ENCODE measurements at regions not wholly inside any gene's neighbourhood (a gene's known extent, or its start where the extent isn't known, plus 50 kb on each side); places are given as distances from the start of the nearest gene placed in this dataset.

DNA sequence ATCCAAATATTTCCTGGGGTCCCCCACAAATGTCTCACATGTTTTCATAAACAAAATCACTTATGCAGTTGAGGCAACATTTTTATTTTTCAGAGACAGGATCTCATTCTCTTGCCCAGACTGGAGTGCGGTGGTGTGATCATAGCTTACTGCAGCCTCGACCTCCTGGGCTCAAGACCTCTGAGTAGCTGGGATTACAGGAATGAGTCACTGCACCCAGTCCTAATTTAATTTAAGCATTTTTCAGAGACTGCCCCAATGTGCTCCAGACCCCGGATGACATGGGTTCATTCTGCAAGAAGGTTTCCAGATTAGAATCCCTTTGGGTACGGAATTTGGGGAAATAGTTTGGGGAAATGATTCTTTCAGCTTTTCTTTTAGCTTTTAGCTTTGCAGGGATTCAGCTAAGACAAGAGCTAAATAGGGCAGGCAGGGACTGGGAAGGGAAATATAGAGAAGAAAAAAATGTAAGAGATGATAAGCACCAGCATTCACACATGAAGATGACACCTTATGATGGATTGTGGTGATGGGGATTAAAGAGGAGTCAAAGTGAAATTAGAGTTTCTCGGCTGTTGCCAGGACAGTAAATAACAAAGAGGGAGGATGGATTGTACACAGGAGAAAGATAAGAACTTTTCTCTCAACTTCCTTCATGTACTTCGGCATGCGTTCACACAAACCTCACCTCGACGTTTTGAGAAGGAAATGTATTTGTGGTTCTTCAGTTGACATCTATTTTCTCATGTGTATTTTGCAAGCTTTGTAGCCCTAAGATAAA lies 169.4 kb upstream of the TAB2 start:
- no peak for DNase-seq (ENCODE audit: extremely low read depth in 1 of 11, low read depth in 9 of 11, low spot score in 4 of 11)

DNA sequence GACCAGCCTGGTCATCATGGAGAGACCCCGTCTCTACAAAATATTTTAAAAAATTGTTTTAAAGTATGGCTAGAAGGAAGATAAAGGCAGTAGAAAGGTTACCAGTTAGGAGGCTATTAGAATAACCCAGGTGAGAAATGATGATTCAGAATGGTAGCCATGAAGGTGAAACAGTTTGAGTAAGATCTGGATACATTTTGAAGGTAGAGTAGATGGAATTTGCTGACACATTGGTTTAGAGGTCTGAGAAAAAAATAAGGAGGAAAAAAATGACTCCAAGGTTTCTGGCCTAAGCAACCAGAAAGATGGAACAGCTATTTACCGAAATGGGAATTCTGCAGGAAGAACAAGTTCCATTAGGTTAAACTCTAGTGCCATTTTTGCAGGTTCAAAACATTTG lies 167.9 kb upstream of the TAB2 start:
- DNase-seq (ENCODE audit: extremely low read depth in 1 of 11, low read depth in 9 of 11, low spot score in 4 of 11) = no peak

DNA sequence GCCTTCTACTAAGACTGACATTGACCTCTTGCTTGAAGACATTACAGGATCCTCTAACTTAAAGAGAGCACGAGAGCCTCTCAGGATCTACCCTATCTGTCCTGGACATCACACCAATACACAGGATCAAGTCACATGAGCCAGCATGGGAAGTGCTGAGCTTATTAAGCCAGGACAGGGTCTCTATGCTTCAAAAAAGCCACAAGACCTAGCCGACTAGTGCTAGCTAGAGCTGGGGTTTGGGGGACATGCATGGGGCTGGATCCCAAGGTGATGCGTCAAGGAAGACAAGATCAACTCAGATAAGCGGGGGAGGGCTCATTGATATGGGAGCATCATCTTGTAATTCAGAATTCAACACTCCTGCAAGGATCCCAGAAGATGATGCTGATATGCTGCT lies 167.2 kb upstream of the TAB2 start:
- DNase-seq (ENCODE audit: extremely low read depth in 1 of 11, low read depth in 9 of 11, low spot score in 4 of 11) = no peak

DNA sequence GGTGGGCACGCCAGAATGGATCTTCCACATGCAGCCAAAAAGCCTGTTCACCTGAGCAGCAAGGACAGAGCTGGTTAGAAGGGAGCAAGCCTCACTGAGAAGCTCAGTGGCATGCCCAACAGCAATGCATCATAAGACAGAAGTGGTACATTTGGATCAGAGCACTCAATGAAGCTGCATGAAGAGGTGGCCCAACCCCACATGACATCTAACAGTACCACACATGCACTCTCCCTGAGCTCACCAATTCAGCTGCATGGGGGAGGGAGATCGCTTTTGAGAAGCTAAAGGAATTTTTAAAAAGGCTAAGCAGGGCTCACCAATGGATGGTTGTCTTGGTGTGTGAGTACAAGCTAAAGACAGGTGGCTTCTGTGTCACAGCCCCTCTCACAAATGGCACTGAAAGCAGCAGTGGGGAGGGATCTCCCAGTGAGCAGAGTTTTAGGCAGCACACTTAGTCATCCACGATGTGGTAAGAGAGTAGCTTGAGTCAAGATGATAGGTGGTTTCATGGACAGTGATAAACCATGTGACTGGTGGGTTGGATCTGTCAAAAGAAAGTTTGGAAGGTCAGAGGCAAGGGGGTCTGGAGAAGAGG lies 166.6 kb upstream of the TAB2 start:
- DNase-seq (ENCODE audit: extremely low read depth in 1 of 11, low read depth in 9 of 11, low spot score in 4 of 11) = no peak

DNA sequence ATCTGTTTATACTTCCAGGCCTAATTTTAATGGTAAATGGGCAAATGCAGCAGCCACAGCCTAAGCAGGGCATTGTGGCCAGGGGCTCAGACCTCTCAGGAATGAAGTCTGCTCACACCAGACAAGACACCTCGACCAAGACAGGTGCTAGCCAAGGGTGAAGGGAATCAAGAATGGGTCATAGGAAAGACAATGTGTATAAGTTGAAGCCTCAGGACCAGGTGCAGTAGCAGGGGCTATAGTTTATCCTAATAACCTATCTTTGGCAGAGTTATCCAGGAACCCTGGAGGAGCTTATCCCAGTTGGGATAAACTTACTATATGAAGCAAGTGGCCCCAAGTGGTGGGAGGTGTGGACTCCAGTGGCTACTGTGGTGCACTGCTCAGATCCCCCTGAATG lies 165.0 kb upstream of the TAB2 start:
- DNase-seq (ENCODE audit: extremely low read depth in 1 of 11, low read depth in 9 of 11, low spot score in 4 of 11) = no peak

DNA sequence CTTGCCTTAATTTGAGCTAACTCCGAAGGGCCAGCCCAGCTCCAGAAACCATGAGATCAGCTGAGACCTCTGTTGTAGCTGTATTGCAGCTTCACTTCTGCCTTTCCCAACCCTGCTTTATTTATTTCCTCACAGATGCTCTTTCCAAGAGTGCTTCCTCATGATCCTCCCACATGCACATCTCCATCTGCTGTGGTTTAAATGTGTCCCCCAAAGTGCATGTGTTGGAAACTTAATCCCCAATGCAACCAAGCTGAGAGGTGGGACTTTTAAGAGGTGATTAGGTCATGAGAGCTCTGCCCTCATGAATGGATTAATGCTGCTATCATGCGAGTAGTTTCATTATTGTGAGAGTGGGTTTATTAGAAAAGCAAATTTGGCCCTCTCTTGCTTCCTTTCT lies 164.4 kb upstream of the TAB2 start:
- DNase-seq (ENCODE audit: extremely low read depth in 1 of 11, low read depth in 9 of 11, low spot score in 4 of 11) = no peak

DNA sequence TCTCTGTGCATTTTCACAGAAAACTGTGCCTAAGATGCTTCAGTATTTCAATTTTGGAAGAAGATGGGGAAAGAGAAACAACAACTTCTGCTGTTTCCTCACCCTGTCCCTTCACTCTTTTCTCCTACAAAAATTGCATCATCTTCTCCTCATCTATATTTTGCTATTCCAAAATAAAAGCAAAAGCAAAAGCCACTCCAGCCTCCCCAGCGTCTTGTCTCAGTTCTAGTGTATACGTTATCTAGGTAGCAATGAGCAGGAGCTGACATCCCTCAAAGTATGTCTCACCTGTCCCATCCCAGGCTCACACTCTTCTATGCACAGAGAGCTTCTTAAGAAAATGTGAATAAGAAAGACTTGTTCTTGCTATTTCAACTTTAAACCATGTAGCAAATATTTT lies 163.8 kb upstream of the TAB2 start:
- DNase-seq (ENCODE audit: extremely low read depth in 1 of 11, low read depth in 9 of 11, low spot score in 4 of 11) = no peak

DNA sequence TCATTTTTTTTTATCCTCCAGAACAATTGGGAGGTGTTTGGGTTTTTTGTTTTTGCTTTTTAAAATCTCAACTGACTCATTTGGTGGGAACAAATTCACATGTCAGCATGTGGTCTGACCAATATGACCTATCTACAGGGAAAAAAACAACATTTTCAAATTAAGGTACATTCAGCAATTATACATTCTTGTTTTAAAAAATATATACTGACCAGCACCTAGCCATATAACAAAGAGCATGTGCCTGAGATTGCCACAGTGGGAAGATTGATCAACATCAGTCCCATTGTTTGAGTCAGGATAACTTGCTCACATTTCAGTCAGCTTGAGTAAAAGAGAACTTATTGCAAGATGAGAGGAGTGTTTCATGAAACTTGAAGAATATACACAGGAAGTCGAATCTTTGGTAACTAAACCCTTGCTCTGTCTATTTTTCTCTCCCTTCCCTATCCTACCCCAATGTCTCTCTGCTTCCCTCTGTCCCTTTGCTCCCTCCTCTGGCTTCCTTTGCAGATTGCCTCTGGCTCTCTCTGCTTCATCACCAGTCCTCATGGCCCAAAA lies 163.2 kb upstream of the TAB2 start:
- no peak for DNase-seq (ENCODE audit: extremely low read depth in 1 of 11, low read depth in 9 of 11, low spot score in 4 of 11)

DNA sequence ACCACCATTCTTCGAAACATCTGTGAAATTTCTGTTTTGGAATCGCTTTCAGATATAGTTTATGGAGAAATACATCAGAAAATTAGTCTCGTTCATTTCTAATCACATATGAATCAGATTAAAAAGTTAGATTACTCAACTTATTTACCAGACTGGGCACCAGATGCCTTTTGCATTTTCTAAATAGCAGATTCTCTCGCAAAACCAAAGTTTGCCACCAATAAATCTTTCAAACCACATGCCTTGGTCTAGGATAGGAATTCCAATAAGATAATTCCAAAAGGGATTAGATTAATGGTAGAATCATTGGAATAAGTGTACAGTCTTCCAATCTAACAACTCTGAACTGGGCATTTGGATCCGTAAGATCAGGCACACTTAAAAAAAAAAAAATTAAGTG lies 160.4 kb upstream of the TAB2 start:
- DNase-seq (ENCODE audit: extremely low read depth in 1 of 11, low read depth in 9 of 11, low spot score in 4 of 11) = no peak

DNA sequence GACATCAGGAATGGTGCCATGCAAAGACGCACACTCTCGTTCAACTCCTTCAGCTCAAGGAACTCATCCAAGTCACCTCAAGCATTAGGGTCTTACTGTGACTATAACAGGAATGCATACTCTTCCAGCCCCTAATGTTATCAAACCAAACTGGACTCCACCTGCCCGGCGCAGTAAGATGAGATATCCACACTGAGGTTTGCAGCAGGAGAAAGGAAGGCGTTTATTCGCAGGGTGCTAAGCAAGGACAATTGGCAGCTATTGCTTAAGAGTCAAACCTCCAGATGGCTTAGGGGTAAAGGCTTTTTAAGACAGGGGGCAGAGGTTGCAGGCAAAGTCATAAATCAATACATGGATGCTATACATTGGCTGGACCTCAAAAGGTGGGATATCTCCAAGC lies 159.4 kb upstream of the TAB2 start:
- DNase-seq (ENCODE audit: extremely low read depth in 1 of 11, low read depth in 9 of 11, low spot score in 4 of 11) = no peak

DNA sequence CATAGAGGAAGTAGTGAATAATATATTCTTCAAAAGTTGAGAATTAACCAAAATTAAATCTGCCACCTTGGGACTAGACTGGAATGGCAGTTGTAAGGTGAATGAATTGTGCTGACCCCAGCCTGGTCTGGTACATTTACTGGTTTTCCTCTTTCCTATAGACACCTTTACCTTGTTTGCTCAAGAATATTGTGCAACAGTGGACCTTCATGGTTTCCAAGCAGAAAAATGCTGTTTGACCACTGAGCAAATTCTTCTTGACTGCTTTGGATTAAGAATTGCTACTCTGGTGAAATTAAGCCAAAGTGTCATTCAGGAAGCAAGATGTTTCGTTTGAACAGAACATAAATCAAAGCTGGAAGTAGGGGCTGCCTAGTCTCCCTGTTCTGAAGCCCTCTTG lies 156.6 kb upstream of the TAB2 start:
- DNase-seq (ENCODE audit: extremely low read depth in 1 of 11, low read depth in 9 of 11, low spot score in 4 of 11) = no peak

DNA sequence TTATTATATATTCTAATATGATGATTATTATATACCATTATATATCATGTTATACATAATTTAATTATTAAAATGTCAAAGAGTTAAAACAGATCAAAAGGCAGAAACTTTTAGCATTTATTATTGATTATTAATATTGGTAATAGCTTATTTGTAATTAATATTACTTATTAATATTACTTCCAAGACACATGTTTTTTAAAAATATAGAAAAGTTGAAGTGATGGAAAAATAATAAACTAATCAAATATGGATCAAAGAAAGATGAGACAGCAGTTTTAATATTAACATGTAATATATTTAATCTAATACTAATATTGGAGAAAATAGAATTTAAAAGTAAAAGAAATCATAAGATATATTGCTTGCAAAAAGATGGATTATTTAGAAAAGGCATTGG lies 154.6 kb upstream of the TAB2 start:
- DNase-seq (ENCODE audit: extremely low read depth in 1 of 11, low read depth in 9 of 11, low spot score in 4 of 11) = no peak

DNA sequence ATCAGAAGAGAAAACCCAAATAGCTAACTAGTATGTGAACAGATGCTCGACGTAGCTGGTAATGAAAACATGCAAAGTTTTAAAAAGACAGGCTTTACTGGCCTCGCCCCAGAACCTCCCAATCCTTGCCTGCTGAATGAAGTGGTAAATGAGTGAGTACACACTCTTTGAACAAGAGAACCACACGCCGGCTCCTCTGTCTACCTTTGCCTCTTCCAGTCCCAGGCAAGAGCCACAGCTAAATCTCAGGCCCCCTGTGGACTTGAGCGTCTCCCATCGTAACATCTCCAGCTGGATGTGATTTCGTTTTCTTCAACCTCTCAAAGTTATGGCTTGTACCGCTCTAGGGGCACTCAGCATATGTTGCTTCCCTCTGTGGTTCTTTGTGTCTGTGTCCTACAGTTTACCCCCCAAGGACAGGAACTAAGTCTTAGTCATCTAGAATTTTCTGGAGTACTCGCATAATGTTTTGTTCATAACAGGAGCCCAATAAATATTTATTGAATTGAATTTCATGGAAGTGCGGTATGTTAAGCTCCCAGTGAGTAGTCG lies 153.2 kb upstream of the TAB2 start:
- no peak for DNase-seq (ENCODE audit: extremely low read depth in 1 of 11, low read depth in 9 of 11, low spot score in 4 of 11)

DNA sequence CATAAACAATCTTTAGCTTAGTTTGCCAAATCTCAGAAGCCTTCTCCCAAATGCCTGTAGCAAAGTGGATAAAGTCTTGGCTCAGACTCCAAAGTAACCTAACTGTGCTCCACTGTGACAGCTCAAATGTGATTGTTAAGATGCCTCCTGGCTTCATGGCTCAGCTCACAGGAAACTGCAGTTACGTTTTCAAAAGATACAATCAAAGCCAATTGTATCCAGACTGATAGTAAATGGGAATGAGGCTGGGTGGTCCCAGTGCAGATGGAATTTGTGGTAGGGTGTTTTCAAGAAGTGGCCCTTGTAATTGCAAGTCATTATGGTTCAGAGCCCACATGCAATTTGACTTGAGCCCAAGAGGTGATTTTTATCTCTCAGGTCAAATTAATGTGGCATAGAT lies 151.2 kb upstream of the TAB2 start:
- DNase-seq (ENCODE audit: extremely low read depth in 1 of 11, low read depth in 9 of 11, low spot score in 4 of 11) = no peak

DNA sequence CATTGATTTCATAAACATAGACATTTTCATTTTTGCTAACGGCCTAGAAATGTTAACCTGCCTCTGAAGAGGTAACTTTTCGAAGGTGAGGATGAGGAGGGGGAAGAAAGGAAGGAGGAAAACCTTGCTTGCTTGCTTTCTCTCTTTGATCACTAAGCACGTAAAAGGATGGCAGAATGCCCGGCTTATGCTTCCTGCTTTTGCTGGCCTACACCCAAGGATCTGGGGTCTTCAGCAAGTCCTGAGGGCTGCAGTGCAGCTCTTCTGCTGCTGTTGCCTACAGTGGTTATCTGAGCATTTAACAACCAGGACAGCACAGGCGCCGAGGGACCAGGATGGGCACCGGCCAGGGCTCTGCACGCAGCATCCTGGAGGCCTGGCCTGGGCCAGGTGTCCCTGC lies 150.8 kb upstream of the TAB2 start:
- peak in 2 of 11 donors; percentile 19 to 27 for DNase-seq (ENCODE audit: extremely low read depth in 1 of 11, low read depth in 9 of 11, low spot score in 4 of 11)

DNA sequence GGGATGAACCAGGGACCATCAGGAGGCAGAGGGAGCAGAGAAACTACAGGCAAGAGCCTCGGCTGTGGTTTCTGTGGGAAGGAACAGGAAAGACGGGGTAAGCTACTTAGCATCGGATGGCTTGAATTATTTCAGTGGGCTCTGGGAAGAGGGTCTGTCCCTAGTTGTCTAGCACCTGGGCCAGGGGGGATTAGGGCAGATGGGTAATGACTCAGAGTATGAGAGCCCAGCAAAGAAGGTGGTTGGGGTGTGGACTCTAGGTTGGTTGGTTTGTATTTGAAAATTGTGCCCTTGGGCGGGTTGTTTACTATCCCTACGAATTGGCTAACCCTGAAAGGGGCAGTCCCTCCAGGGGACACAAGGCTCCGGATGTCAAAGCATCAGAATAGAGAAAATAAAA lies 148.5 kb upstream of the TAB2 start:
- DNase-seq (ENCODE audit: extremely low read depth in 1 of 11, low read depth in 9 of 11, low spot score in 4 of 11) = no peak

DNA sequence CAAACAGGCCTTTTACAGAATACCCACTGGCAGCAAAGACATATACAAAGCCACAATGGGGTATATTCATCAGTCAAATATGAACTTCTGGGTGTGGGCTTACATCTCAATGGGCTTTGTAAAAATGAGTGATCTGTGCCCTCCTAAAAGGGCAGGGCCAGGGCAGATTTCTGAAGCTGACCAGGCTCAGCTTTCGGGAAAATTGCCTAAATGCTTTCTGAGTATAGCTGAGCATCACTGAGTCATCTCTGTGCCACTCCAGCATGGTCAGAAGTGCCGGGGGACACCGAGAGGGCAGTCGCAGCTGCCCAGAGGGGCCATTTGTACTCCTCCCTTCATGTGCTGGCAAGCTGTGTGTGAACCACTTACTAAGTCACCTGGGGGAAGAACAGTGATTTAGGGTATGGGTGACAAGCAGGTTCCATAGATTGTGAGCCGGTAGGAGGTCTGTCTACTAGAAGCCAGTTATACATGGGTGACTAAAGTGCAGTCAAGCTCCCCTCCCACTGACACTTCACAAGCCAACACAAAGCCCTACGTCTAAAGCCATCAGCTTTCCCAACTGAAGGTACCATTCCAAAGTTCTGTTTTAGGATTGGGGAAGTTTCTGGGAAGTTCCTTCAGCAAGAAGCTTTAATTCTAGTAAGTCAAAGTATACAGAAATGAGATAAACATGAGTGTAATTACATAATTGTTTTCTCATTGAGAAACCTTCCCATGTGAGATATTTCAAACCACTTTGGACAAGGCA lies 147.6 kb upstream of the TAB2 start:
- no peak for DNase-seq (ENCODE audit: extremely low read depth in 1 of 11, low read depth in 9 of 11, low spot score in 4 of 11)

DNA sequence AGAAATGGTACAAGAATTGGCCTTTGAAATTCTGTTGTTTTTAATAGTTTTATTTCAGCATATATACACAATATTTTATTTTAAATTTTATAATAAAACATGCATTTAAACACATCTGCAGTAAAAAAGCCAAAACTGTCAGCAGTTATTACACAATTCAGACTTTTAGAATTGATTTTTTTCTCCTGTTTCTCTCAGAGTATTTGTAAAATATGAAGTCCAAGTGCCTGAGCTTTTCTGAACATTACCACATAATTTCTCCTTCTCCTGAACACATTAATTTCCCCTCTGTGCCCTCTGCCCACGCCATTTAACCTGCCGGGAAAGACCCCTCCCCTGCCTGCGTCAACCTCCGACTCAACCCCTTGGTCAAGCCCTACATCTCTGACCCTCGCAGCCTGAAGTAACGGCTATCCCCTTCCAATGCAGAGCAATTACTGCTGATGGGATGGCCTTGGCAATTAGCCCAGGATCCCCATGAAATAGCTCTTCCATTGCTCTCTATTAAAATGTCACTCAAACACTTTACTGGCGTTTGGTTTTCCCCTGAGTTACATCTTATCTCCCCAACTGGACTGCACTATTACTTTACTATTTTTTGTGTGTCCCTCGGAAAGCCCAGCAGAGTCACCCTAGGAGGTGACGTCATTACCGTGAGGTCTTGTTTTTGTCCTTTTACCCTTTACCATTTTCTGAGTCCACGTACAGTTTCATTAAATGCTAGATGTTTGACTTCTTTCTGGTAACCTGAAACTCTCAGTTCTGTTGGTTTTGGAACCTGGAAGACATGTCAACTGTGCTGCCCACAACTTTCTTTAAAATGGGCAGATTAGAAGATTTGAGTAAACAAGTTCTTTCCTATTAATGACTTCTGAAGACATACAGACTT lies 146.7 kb upstream of the TAB2 start:
- peak in 10 of 11 donors; percentile 24 to 48 (median 40) for DNase-seq (ENCODE audit: extremely low read depth in 1 of 11, low read depth in 9 of 11, low spot score in 4 of 11)

DNA sequence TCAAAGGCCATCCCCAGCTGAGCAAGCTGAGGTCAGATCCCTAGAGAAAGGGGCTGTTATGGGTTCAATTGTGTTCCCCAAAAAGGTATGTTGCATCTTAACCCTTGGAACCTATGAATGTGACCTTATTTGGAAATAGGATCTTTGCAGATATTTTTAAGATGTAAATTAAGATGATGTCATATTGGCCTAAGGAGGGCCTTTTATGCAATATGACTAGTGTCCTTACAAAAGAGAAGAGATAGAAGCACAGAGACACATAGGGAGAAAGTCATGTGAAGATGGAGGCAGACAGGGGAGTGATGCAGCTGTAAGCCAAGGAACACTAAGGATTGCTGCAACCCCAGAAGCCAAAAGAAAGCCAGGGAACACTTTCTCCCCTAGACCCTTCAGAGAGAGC lies 144.3 kb upstream of the TAB2 start:
- DNase-seq (ENCODE audit: extremely low read depth in 1 of 11, low read depth in 9 of 11, low spot score in 4 of 11) = no peak
